Breast epithelium (tissue), 4 donors: ENCODE measurements at regions not wholly inside any gene's neighbourhood (a gene's known extent, or its start where the extent isn't known, plus 50 kb on each side); places are given as distances from the start of the nearest gene placed in this dataset.
A peak's percentile ranks its signal among the peaks of the same experiment; 100 is the strongest.

Experiments
- DNase-seq, 2 donors: peaks; one replicate each; pipeline ENCODE4 v3.0.0-alpha.2; 2019; ENCODE audit warnings: low spot score in 2 of 2
- H3K27ac ChIP-seq, 2 donors: fragments of 200-600 bp; sonication (generic) in 1 of 2; one replicate each; pipeline ENCODE4 v1.5.1; 2016 to 2019; ENCODE audit warnings: mild to moderate bottlenecking in 1 of 2
- H3K27me3 ChIP-seq, 2 donors: fragments of 200-600 bp; sonication (generic) in 1 of 2; one replicate each; pipeline versions ENCODE4 v1.5.1 to v1.6.0; 2017 to 2019; ENCODE audit warnings: control low read depth in 1 of 2, mild to moderate bottlenecking in 1 of 2
- H3K36me3 ChIP-seq: fragments of 200-600 bp; one replicate; pipeline ENCODE4 v1.5.1; 2019
- H3K4me1 ChIP-seq, 2 donors: fragments of 200-600 bp; sonication (generic); one replicate each; pipeline ENCODE4 v1.5.1; 2016 to 2019; ENCODE audit warnings: control low read depth in 1 of 2
- H3K4me3 ChIP-seq, 3 donors: fragments of 200-600 bp; sonication (generic); 1 replicate in 2 of 3; 2 replicates in 1 of 3; pipeline ENCODE4 v1.5.1; 2016 to 2019; ENCODE audit warnings: mild to moderate bottlenecking in 3 of 3, moderate library complexity in 2 of 3
- H3K9me3 ChIP-seq, 2 donors: fragments of 200-600 bp; sonication (generic) in 1 of 2; one replicate each; pipeline ENCODE4 v1.5.1; 2016 to 2019; ENCODE audit warnings: control low read depth in 1 of 2
- POLR2A ChIP-seq: fragments of 450-650 bp; IDR thresholded peaks from one replicate; pipeline ENCODE4 v1.6.1; 2016; ENCODE audit warnings: antibody characterized with exemption, mild to moderate bottlenecking, moderate library complexity
- POLR2AphosphoS5 ChIP-seq, 3 donors: sonication (generic); formaldehyde crosslinking; IDR thresholded peaks; one replicate each; pipeline ENCODE4 v1.6.1; 2017; ENCODE audit warnings: antibody characterized with exemption in 3 of 3
- intact Hi-C: fragments of 100-400 bp; cut with DNase I; formaldehyde crosslinking; loops from one replicate; pipeline ENCODE4 v1.15.1; 2023; ENCODE audit warnings: low total_unique reads
- TF ChIP-seq, protein P1 (sequence below), 3 donors: fragments of 450-650 bp; IDR thresholded peaks; one replicate each; pipeline ENCODE4 v1.5.1; 2016 to 2017; ENCODE audit warnings: antibody characterized with exemption in 3 of 3, mild to moderate bottlenecking in 3 of 3, moderate library complexity in 3 of 3

DNA sequence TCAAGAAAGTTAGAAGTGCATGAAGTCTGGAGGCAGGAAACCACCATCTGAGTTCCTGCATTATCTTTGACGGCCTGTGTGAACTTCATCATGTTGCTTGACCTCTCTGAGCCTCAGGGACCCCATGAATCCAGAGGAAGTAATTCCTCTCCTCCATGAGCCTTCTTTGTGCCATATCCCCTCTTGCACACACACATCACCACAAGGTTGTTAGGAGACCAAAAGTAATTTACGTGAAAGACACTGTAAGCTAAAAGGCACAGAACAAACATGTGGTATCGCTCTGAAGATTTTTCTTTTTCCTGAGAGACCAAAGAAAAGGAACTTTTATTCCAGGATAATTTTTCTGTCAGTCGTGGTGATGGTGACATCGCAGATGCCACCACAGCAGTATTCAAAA, 55.9 kb upstream of the BCL6 start:
- no peaks in the 10 kb centered on the region for H3K9me3 ChIP-seq
- no peak overlapping the region for H3K27ac ChIP-seq
- no peak overlapping the region for H3K4me3 ChIP-seq
- DNase-seq = no peak
- intact Hi-C loops = no loop called here
- no peak for TF ChIP-seq POLR2AphosphoS5 (IDR thresholded peaks at IDR 0.05)
- no peaks in the 10 kb centered on the region for H3K4me1 ChIP-seq
- H3K36me3 ChIP-seq = no peaks in the 10 kb centered on the region
- no peaks in the 10 kb centered on the region for H3K27me3 ChIP-seq

DNA sequence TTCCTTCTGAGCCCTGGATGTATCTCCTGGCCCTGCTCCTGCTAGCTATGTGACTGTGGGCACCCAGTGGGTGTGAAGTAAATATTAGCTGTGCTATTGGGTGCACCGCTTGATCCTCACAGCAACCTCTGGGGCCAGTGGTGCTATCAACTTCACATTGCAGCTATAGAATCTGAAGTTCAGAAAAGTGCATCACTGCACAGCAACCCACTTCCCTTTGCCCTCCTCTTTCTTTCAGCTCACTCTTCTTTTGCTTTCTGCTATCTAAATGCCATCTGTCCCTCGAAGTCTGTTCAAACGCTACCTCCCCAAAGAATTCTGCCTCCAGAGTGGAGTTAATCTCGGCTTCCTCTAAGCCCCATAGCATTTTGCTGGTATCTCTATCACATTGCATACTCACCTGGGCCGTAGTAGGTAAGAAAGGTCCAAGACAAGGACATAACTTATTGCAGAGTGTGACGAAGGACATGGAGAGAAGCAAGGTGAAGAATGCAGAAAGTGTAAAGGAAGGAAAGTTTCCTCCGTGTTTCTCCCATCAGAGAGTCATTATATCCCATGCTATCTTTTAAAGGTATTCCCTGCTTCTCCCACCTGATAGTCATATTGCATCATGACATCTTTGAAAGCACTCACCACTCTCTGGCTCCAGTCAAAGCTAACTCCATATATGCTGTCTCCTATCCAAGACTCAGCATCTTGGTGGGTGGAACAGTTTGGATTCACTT, 57.1 kb upstream of the BCL6 start:
- no peak overlapping the region for H3K27ac ChIP-seq
- no peaks in the 10 kb centered on the region for H3K27me3 ChIP-seq
- DNase-seq = no peak
- TF ChIP-seq, protein P1, sequence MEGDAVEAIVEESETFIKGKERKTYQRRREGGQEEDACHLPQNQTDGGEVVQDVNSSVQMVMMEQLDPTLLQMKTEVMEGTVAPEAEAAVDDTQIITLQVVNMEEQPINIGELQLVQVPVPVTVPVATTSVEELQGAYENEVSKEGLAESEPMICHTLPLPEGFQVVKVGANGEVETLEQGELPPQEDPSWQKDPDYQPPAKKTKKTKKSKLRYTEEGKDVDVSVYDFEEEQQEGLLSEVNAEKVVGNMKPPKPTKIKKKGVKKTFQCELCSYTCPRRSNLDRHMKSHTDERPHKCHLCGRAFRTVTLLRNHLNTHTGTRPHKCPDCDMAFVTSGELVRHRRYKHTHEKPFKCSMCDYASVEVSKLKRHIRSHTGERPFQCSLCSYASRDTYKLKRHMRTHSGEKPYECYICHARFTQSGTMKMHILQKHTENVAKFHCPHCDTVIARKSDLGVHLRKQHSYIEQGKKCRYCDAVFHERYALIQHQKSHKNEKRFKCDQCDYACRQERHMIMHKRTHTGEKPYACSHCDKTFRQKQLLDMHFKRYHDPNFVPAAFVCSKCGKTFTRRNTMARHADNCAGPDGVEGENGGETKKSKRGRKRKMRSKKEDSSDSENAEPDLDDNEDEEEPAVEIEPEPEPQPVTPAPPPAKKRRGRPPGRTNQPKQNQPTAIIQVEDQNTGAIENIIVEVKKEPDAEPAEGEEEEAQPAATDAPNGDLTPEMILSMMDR (IDR thresholded peaks at IDR 0.05) = no peak
- TF ChIP-seq POLR2A (no peak), POLR2AphosphoS5 (IDR thresholded peaks at IDR 0.05) (no peak)
- no peaks in the 10 kb centered on the region for H3K36me3 ChIP-seq
- H3K4me3 ChIP-seq = no peak overlapping the region
- intact Hi-C loops = no loop called here
- no peaks in the 10 kb centered on the region for H3K4me1 ChIP-seq
- H3K9me3 ChIP-seq = no peaks in the 10 kb centered on the region

DNA sequence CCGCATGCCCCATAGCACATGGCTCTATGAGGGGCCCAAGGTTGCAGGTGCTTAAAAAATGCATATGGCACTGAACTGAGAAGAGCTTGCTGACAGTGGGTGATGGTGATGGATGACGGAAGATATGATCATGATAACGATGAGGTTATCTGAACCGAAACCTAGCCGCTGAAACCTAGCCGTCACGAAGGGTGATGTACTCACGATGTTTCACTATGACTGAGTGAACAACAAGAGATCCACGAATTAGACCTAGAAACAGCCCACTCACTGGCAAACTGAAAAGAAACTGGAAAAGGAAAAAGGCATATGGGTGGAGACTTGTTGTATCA, 57.6 kb upstream of the BCL6 start:
- no peaks in the 10 kb centered on the region for H3K4me1 ChIP-seq
- intact Hi-C loops = no loop called here
- DNase-seq = no peak
- H3K9me3 ChIP-seq = no peaks in the 10 kb centered on the region
- TF ChIP-seq POLR2AphosphoS5 (IDR thresholded peaks at IDR 0.05) (no peak), POLR2A (no peak)
- TF ChIP-seq, protein P1 (IDR thresholded peaks at IDR 0.05) = no peak
- H3K27ac ChIP-seq = no peak overlapping the region
- H3K4me3 ChIP-seq = no peak overlapping the region
- no peaks in the 10 kb centered on the region for H3K36me3 ChIP-seq
- H3K27me3 ChIP-seq = no peaks in the 10 kb centered on the region

DNA sequence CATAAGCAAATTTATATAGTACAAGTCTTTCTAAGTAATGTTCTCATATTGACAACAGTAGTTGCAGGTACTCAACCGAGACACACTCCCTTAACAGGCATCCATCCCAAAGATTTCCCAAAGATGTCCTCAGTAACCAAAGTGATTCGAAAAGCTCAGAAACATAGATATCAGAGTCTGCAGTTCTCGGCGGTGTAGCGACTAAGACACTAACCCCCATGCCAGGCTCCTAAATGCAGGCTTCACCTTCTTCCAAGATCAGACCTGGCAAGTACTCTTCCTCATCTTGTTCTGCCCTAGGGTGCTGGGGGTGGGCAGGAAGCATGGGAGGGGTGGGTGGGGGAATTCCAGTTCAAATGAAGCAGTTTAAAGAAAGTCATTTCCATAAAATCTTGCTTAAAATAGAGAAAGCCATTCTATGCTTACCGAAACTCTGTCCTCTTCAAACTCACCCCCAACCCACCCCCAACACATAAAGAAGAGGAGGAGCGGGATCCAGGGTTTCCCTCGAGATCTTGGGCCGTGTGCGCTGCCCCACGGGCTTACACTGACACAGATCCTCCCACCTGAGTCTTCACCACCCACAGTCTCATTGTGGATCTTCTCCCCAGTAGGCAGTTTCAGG, 59.0 kb upstream of the BCL6 start:
- H3K27ac ChIP-seq = peak overlapping the region; percentile 18 to 46
- DNase-seq = no peak
- no peaks in the 10 kb centered on the region for H3K9me3 ChIP-seq
- H3K4me1 ChIP-seq = no peaks in the 10 kb centered on the region
- H3K27me3 ChIP-seq = no peaks in the 10 kb centered on the region
- no peaks in the 10 kb centered on the region for H3K36me3 ChIP-seq
- H3K4me3 ChIP-seq = peak overlapping the region in 1 of 3 donors; percentile 13
- intact Hi-C loops = no loop called here
- TF ChIP-seq, protein P1 (IDR thresholded peaks at IDR 0.05) = no peak

DNA sequence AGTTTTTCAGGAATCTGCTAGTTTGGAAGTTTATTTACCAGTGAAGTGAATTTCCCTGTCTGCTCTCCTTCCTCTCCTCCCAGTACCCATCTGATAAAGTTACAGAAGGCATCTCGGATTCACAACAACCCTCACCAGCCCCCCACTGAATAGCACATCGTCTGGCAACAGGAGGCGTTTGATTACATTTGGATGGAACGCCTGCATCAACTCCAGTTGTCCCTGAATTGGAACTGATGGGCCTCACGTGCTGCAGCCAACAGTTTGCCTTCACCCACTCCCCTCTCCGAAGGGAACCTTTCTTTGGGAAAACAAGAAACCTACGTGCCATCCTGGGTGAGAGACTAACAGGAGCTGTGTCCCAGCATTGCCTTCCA, 59.5 kb upstream of the BCL6 start:
- intact Hi-C loops = no loop called here
- Histone ChIP-seq H3K27ac (peak overlapping the region; percentile 18 to 46), H3K4me3 (peak overlapping the region in 1 of 3 donors; percentile 13)

More for the DNA sequence above, 59.5 kb upstream of the BCL6 start:
- no peaks in the 10 kb centered on the region for H3K36me3 ChIP-seq
- no peak for DNase-seq
- TF ChIP-seq POLR2AphosphoS5 (IDR thresholded peaks at IDR 0.05) (no peak), POLR2A (no peak)
- TF ChIP-seq, protein P1 (IDR thresholded peaks at IDR 0.05) = no peak
- no peaks in the 10 kb centered on the region for H3K27me3 ChIP-seq
- H3K4me1 ChIP-seq = no peaks in the 10 kb centered on the region
- no peaks in the 10 kb centered on the region for H3K9me3 ChIP-seq
